Esophagus squamous epithelium (tissue), 4 donors: ENCODE measurements at regions not wholly inside any gene's neighbourhood (a gene's known extent, or its start where the extent isn't known, plus 50 kb on each side); places are given as distances from the start of the nearest gene placed in this dataset.

Experiments used
- CTCF ChIP-seq, 6 experiments: fragments of 450-650 bp in 4 of 6; fragments of 200-600 bp in 2 of 6; sonication (generic) in 2 of 6; IDR thresholded peaks; one replicate each; pipeline ENCODE4 v1.5.1; 2016 to 2019; ENCODE audit warnings: antibody characterized with exemption in 6 of 6, mild to moderate bottlenecking in 4 of 6, moderate library complexity in 4 of 6
- POLR2A ChIP-seq, 4 donors: fragments of 450-650 bp; IDR thresholded peaks; one replicate each; pipeline ENCODE4 v1.6.1; 2017; ENCODE audit warnings: antibody characterized with exemption in 4 of 4, mild to moderate bottlenecking in 4 of 4, moderate library complexity in 3 of 4

- TF ChIP-seq CTCF (IDR thresholded peaks at IDR 0.05): no peak
- no peak for TF ChIP-seq POLR2A (IDR thresholded peaks at IDR 0.05)
Observed at GRCh38 chr16:63059676-63060075, 1023.4 kb upstream of the CDH8 start.
